Cardiac muscle cell (in vitro differentiated cells and primary cell): ENCODE measurements at regions not wholly inside any gene's neighbourhood (a gene's known extent, or its start where the extent isn't known, plus 50 kb on each side); places are given as distances from the start of the nearest gene placed in this dataset.
A peak's percentile ranks its signal among the peaks of the same experiment; 100 is the strongest.

Source experiments
- DNase-seq, 2 donors: peaks; one replicate each; pipeline versions ENCODE4 v3.0.0 to v3.0.0-alpha.2; 2010 to 2017; ENCODE audit warnings: low read depth in 1 of 2, low spot score in 1 of 2
- H3K27ac ChIP-seq: fragments of 200-600 bp; sonication (generic); 2 replicates; pipeline ENCODE4 v1.5.1; 2016
- H3K27me3 ChIP-seq: fragments of 200-600 bp; sonication (generic); 2 replicates; pipeline ENCODE4 v1.6.0; 2016; ENCODE audit warnings: control low read depth
- H3K36me3 ChIP-seq: fragments of 200-600 bp; sonication (generic); 2 replicates; pipeline ENCODE4 v1.5.1; 2016; ENCODE audit warnings: control low read depth
- H3K4me1 ChIP-seq: fragments of 200-600 bp; sonication (generic); 2 replicates; pipeline ENCODE4 v1.8.1; 2017; ENCODE audit warnings: low read depth, mild to moderate bottlenecking, mixed run types
- H3K4me3 ChIP-seq: fragments of 200-600 bp; sonication (generic); 2 replicates; pipeline ENCODE4 v1.5.1; 2016; ENCODE audit warnings: mild to moderate bottlenecking
- H3K9me3 ChIP-seq: fragments of 200-600 bp; sonication (generic); 2 replicates; pipeline ENCODE4 v1.5.1; 2017; ENCODE audit warnings: low read depth, mild to moderate bottlenecking, control low read depth
- CTCF ChIP-seq: IDR thresholded peaks from 2 replicates; pipeline ENCODE4 v1.5.1; 2012; ENCODE audit warnings: low read depth, mild to moderate bottlenecking, low read length

- Histone ChIP-seq H3K36me3 (no peaks in the 10 kb centered on the region), H3K27ac (no peak overlapping the region), H3K9me3 (no peaks in the 10 kb centered on the region), H3K4me1 (no peaks in the 10 kb centered on the region), H3K27me3 (no peaks in the 10 kb centered on the region), H3K4me3 (no peak overlapping the region)
- DNase-seq = peak in 1 of 2 donors; percentile 59
- no peak for TF ChIP-seq CTCF
These were observed 228.0 kb downstream of the ETAA1 start for GRCh38 chr2:67625178-67625577.

- Histone ChIP-seq H3K4me3 (no peak overlapping the region), H3K27me3 (no peaks in the 10 kb centered on the region), H3K36me3 (no peaks in the 10 kb centered on the region), H3K4me1 (no peaks in the 10 kb centered on the region), H3K9me3 (no peaks in the 10 kb centered on the region), H3K27ac (no peak overlapping the region)
- DNase-seq = peak in 1 of 2 donors; percentile 79
- no peak for TF ChIP-seq CTCF
These were observed 228.8 kb downstream of the ETAA1 start for GRCh38 chr2:67625690-67626475.

- Histone ChIP-seq H3K4me3 (no peak overlapping the region), H3K27ac (no peak overlapping the region), H3K36me3 (no peaks in the 10 kb centered on the region), H3K27me3 (no peaks in the 10 kb centered on the region), H3K9me3 (no peaks in the 10 kb centered on the region), H3K4me1 (no peaks in the 10 kb centered on the region)
- no peak for TF ChIP-seq CTCF
- peak in 1 of 2 donors; percentile 77 for DNase-seq
These were observed 229.5 kb downstream of the ETAA1 start for GRCh38 chr2:67626656-67627055.

- Histone ChIP-seq H3K27me3 (no peaks in the 10 kb centered on the region), H3K36me3 (no peaks in the 10 kb centered on the region), H3K27ac (no peak overlapping the region), H3K9me3 (no peaks in the 10 kb centered on the region), H3K4me3 (no peak overlapping the region), H3K4me1 (no peaks in the 10 kb centered on the region)
- DNase-seq = no peak
- no peak for TF ChIP-seq CTCF
These were observed 230.5 kb downstream of the ETAA1 start for GRCh38 chr2:67627456-67628207.

- Histone ChIP-seq H3K4me1 (no peaks in the 10 kb centered on the region), H3K4me3 (no peak overlapping the region), H3K36me3 (no peaks in the 10 kb centered on the region), H3K27me3 (no peaks in the 10 kb centered on the region), H3K9me3 (no peaks in the 10 kb centered on the region), H3K27ac (no peak overlapping the region)
- DNase-seq = no peak
- TF ChIP-seq CTCF = no peak
These were observed 231.8 kb downstream of the ETAA1 start for GRCh38 chr2:67628892-67629291.
